Neural cell (in vitro differentiated cells): ENCODE measurements at regions not wholly inside any gene's neighbourhood (a gene's known extent, or its start where the extent isn't known, plus 50 kb on each side); places are given as distances from the start of the nearest gene placed in this dataset.

Experiments used
- H2AFZ ChIP-seq: fragments of 200-600, 300-800 bp; sonication (generic), shearing (Covaris generic); 2 replicates; pipeline ENCODE4 v1.6.0; 2014; ENCODE audit warnings: low read depth, mild to moderate bottlenecking, antibody characterized with exemption, low read length, moderate library complexity
- H3F3A ChIP-seq: fragments of 200-600 bp; shearing (Covaris generic); 2 replicates; pipeline ENCODE4 v1.6.1; 2016; ENCODE audit warnings: mild to moderate bottlenecking, moderate library complexity, mixed read lengths, antibody characterized with exemption, low read length; ENCODE audit not compliant: insufficient read depth, poor library complexity, severe bottlenecking
- H3K27ac ChIP-seq: fragments of 200-600, 300-800 bp; sonication (generic), shearing (Covaris generic); 2 replicates; pipeline ENCODE4 v1.5.1; 2014; ENCODE audit warnings: mild to moderate bottlenecking, low read length, moderate library complexity
- H3K27me3 ChIP-seq: fragments of 300-800, 200-600 bp; sonication (generic), shearing (Covaris generic); 2 replicates; pipeline ENCODE4 v1.6.0; 2014; ENCODE audit warnings: mild to moderate bottlenecking, low read depth, low read length, moderate library complexity; ENCODE audit not compliant: insufficient read depth
- H3K36me3 ChIP-seq: fragments of 300-800, 200-600 bp; sonication (generic), shearing (Covaris generic); 2 replicates; pipeline ENCODE4 v1.5.1; 2014; ENCODE audit warnings: mild to moderate bottlenecking, antibody characterized with exemption, low read length, moderate library complexity; ENCODE audit not compliant: insufficient read depth
- H3K4me2 ChIP-seq: fragments of 300-800, 200-600 bp; sonication (generic), shearing (Covaris generic); 2 replicates; pipeline ENCODE4 v1.6.0; 2014; ENCODE audit warnings: mild to moderate bottlenecking, low read length
- H3K4me3 ChIP-seq: fragments of 300-800, 200-600 bp; sonication (generic), shearing (Covaris generic); 2 replicates; pipeline ENCODE4 v1.5.1; 2014; ENCODE audit warnings: mild to moderate bottlenecking, low read length, moderate library complexity
- H3K79me2 ChIP-seq: fragments of 200-600 bp; shearing (Covaris generic); replicated peaks from 2 replicates; pipeline ENCODE4 v1.6.0; 2014; ENCODE audit warnings: mild to moderate bottlenecking, low read length, moderate library complexity; ENCODE audit not compliant: insufficient read depth
- H3K9ac ChIP-seq: fragments of 300-800, 200-600 bp; sonication (generic), shearing (Covaris generic); 2 replicates; pipeline ENCODE4 v1.6.1; 2016; ENCODE audit warnings: mild to moderate bottlenecking, low read length, mixed read lengths
- H3K9me2 ChIP-seq: fragments of 200-600 bp; shearing (Covaris generic); 2 replicates; pipeline ENCODE4 v1.6.1; 2016; ENCODE audit warnings: mild to moderate bottlenecking, low read length, mixed read lengths; ENCODE audit not compliant: insufficient read depth
- H3K9me3 ChIP-seq: fragments of 200-600, 300-800 bp; sonication (generic), shearing (Covaris generic); 2 replicates; pipeline ENCODE4 v1.6.1; 2016; ENCODE audit warnings: mild to moderate bottlenecking, mixed run types, low read length, moderate library complexity, mixed read lengths
- H4K20me1 ChIP-seq: fragments of 200-600 bp; shearing (Covaris generic); 2 replicates; pipeline ENCODE4 v1.6.1; 2016; ENCODE audit warnings: mild to moderate bottlenecking, mixed run types; ENCODE audit not compliant: insufficient read depth
- CTCF ChIP-seq: fragments of 450-650 bp; IDR thresholded peaks from 2 replicates; pipeline ENCODE4 v1.5.1; 2014; ENCODE audit warnings: antibody characterized with exemption, mild to moderate bottlenecking, moderate library complexity; ENCODE audit not compliant: poor library complexity, severe bottlenecking
- EP300 ChIP-seq: fragments of 450-650 bp; conservative IDR thresholded peaks from 2 replicates; pipeline ENCODE4 v1.6.1; 2014; ENCODE audit warnings: antibody characterized with exemption, mild to moderate bottlenecking, moderate library complexity; ENCODE audit not compliant: poor library complexity, severe bottlenecking
- EZH2 ChIP-seq: fragments of 200-600, 300-800 bp; shearing (Covaris generic), sonication (generic); IDR thresholded peaks from 2 replicates; pipeline ENCODE4 v1.6.1; 2014; ENCODE audit warnings: antibody characterized with exemption, low read length, borderline replicate concordance, mild to moderate bottlenecking; ENCODE audit not compliant: insufficient read depth, poor library complexity, severe bottlenecking
- MXI1 ChIP-seq: fragments of 450-650 bp; conservative IDR thresholded peaks from 2 replicates; pipeline ENCODE4 v1.6.1; 2014; ENCODE audit warnings: antibody characterized with exemption, mild to moderate bottlenecking; ENCODE audit not compliant: poor library complexity, severe bottlenecking
- POLR2AphosphoS5 ChIP-seq: IDR thresholded peaks from 2 replicates; pipeline ENCODE4 v1.6.1; 2012
- RAD21 ChIP-seq: fragments of 450-650 bp; conservative IDR thresholded peaks from 2 replicates; pipeline ENCODE4 v1.6.1; 2014; ENCODE audit warnings: antibody characterized with exemption, mild to moderate bottlenecking, moderate library complexity
- REST ChIP-seq: IDR thresholded peaks from 2 replicates; pipeline ENCODE4 v1.6.1; 2012; ENCODE audit warnings: borderline replicate concordance
- SMC3 ChIP-seq: fragments of 450-650 bp; conservative IDR thresholded peaks from 2 replicates; pipeline ENCODE4 v1.6.1; 2014; ENCODE audit warnings: antibody characterized with exemption, mild to moderate bottlenecking, moderate library complexity; ENCODE audit not compliant: poor library complexity
- TAF1 ChIP-seq: IDR thresholded peaks from 2 replicates; pipeline ENCODE4 v1.6.1; 2012; ENCODE audit warnings: low read depth

GRCh38 chr2:120622159-120622869 is 113.4 kb upstream of the GLI2 start:
- Histone ChIP-seq H3K27me3 (no peaks in the 10 kb centered on the region), H3K4me3 (no peak overlapping the region), H3K27ac (no peak overlapping the region), H3K9me3 (no peaks in the 10 kb centered on the region), H3K9me2 (no peaks in the 10 kb centered on the region), H3K79me2 (no peaks in the 10 kb centered on the region), H3F3A (no peaks in the 10 kb centered on the region), H3K9ac (no peak overlapping the region), H2AFZ (no peak overlapping the region), H3K36me3 (no peaks in the 10 kb centered on the region), H4K20me1 (no peaks in the 10 kb centered on the region), H3K4me2 (no peak overlapping the region)
- no peak for TF ChIP-seq EZH2
- TF ChIP-seq REST = no peak
- no peak for TF ChIP-seq SMC3
- TF ChIP-seq POLR2AphosphoS5 = no peak
- TF ChIP-seq CTCF = no peak
- TF ChIP-seq TAF1 = no peak
- TF ChIP-seq EP300 = no peak
- TF ChIP-seq RAD21 = no peak
- no peak for TF ChIP-seq MXI1

- no peak overlapping the region for H3K9ac ChIP-seq
- no peaks in the 10 kb centered on the region for H3K27me3 ChIP-seq
Observed at GRCh38 chr2:120622886-120623753, 112.5 kb upstream of the GLI2 start.

More at GRCh38 chr2:120622886-120623753, 112.5 kb upstream of the GLI2 start:
- Histone ChIP-seq H3K36me3 (no peaks in the 10 kb centered on the region), H3K9me2 (no peaks in the 10 kb centered on the region), H2AFZ (no peak overlapping the region), H3K27ac (no peak overlapping the region), H3K4me3 (no peak overlapping the region), H4K20me1 (no peaks in the 10 kb centered on the region), H3K79me2 (no peaks in the 10 kb centered on the region), H3K9me3 (peaks cover under 1% of the 10 kb centered on the region), H3K4me2 (no peak overlapping the region), H3F3A (no peaks in the 10 kb centered on the region)
- TF ChIP-seq POLR2AphosphoS5 (no peak), REST (no peak), SMC3 (no peak), MXI1 (no peak), EZH2 (no peak), EP300 (no peak), TAF1 (no peak), CTCF (no peak), RAD21 (no peak)
